ENCODE measurements at regions not wholly inside any gene's neighbourhood (a gene's known extent, or its start where the extent isn't known, plus 50 kb on each side); places are given as distances from the start of the nearest gene placed in this dataset.

DNA sequence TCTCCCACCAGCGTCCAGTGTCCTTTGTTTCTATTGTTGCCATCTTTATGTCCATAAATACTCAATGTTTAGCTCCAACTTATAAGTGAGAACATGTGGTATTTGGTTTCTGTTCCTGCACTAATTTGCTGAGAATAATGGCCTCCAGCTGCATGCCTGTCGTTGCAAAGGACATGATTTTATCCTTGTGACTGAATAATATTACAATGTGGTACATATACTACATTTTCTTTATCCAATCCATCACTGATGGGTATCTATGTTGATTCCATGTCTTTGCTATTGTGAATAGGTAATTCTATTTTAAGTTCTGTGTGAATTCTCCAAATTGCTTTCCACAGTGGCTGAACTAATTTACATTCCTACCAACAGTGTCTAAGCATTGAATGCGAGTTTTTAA, 578.6 kb upstream of the CA10 start:
- no peak for TF ChIP-seq POLR2AphosphoS5 (IDR thresholded peaks at IDR 0.05; ENCODE audit: insufficient read depth in 1 of 2, low read depth in 1 of 2)
- no peak for TF ChIP-seq POLR2A (IDR thresholded peaks at IDR 0.05)
- TF ChIP-seq, protein P1, sequence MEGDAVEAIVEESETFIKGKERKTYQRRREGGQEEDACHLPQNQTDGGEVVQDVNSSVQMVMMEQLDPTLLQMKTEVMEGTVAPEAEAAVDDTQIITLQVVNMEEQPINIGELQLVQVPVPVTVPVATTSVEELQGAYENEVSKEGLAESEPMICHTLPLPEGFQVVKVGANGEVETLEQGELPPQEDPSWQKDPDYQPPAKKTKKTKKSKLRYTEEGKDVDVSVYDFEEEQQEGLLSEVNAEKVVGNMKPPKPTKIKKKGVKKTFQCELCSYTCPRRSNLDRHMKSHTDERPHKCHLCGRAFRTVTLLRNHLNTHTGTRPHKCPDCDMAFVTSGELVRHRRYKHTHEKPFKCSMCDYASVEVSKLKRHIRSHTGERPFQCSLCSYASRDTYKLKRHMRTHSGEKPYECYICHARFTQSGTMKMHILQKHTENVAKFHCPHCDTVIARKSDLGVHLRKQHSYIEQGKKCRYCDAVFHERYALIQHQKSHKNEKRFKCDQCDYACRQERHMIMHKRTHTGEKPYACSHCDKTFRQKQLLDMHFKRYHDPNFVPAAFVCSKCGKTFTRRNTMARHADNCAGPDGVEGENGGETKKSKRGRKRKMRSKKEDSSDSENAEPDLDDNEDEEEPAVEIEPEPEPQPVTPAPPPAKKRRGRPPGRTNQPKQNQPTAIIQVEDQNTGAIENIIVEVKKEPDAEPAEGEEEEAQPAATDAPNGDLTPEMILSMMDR (IDR thresholded peaks at IDR 0.05): no peak

Measured in vagina (tissue), 2 donors.